ENCODE measurements at regions not wholly inside any gene's neighbourhood (a gene's known extent, or its start where the extent isn't known, plus 50 kb on each side); places are given as distances from the start of the nearest gene placed in this dataset.

GRCh38 chr6:40755046-40755681 is 168.0 kb upstream of the LRFN2 start:
- Histone ChIP-seq H3K4me1 (ENCODE audit: insufficient read depth, low read length) (peaks cover 17% of the 10 kb centered on the region), H3K36me3 (ENCODE audit: insufficient read depth, low read length) (no peaks in the 10 kb centered on the region), H2AFZ (ENCODE audit: low read depth, low read length) (peak overlapping the region; percentile 48), H3K9me3 (ENCODE audit: insufficient read depth, low read depth, low read length) (no peaks in the 10 kb centered on the region), H3K79me2 (ENCODE audit: insufficient read depth, low read length) (no peaks in the 10 kb centered on the region), H3K4me3 (ENCODE audit: insufficient read depth, low read depth, low read length) (peak overlapping the region; percentile 35), H4K20me1 (ENCODE audit: insufficient read depth, low read length) (no peaks in the 10 kb centered on the region), H3K4me2 (ENCODE audit: low read length) (peak overlapping the region; percentile 88), H3K27me3 (ENCODE audit: insufficient read depth, low read length) (no peaks in the 10 kb centered on the region), H3K9ac (ENCODE audit: low read length) (peak overlapping the region; percentile 53), H3K27ac (ENCODE audit: low read depth, low read length) (peak overlapping the region; percentile 54)
- DNase-seq (ENCODE audit: low read depth): peak; percentile 58
- Mint-ChIP-seq H3K4me1 (ENCODE audit: low read depth, unreplicated experiment) (peaks cover 12% of the 10 kb centered on the region), H3K9me3 (ENCODE audit: unreplicated experiment) (no peaks in the 10 kb centered on the region), H3K36me3 (ENCODE audit: low read depth, unreplicated experiment) (no peaks in the 10 kb centered on the region), H3K27me3 (ENCODE audit: low read depth, unreplicated experiment) (peaks cover 26% of the 10 kb centered on the region), H3K27ac (ENCODE audit: unreplicated experiment) (peak overlapping the region; percentile 1), H3K4me3 (ENCODE audit: unreplicated experiment) (no peak overlapping the region)
- peak; percentile 73 for FAIRE-seq
- TF ChIP-seq, protein P1, sequence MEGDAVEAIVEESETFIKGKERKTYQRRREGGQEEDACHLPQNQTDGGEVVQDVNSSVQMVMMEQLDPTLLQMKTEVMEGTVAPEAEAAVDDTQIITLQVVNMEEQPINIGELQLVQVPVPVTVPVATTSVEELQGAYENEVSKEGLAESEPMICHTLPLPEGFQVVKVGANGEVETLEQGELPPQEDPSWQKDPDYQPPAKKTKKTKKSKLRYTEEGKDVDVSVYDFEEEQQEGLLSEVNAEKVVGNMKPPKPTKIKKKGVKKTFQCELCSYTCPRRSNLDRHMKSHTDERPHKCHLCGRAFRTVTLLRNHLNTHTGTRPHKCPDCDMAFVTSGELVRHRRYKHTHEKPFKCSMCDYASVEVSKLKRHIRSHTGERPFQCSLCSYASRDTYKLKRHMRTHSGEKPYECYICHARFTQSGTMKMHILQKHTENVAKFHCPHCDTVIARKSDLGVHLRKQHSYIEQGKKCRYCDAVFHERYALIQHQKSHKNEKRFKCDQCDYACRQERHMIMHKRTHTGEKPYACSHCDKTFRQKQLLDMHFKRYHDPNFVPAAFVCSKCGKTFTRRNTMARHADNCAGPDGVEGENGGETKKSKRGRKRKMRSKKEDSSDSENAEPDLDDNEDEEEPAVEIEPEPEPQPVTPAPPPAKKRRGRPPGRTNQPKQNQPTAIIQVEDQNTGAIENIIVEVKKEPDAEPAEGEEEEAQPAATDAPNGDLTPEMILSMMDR (IDR thresholded peaks at IDR 0.05; ENCODE audit: insufficient read depth, low read depth, low read length): no peak
- no peak for TF ChIP-seq EZH2 (IDR thresholded peaks at IDR 0.05; ENCODE audit: insufficient read depth, low read length)

- H3K9ac ChIP-seq (ENCODE audit: low read length): no peak overlapping the region
- no peak for DNase-seq (ENCODE audit: low read depth)
Observed at GRCh38 chr6:40754461-40755045, 167.4 kb upstream of the LRFN2 start.

More at GRCh38 chr6:40754461-40755045, 167.4 kb upstream of the LRFN2 start:
- Mint-ChIP-seq H3K4me1 (ENCODE audit: low read depth, unreplicated experiment) (peaks cover 12% of the 10 kb centered on the region), H3K36me3 (ENCODE audit: low read depth, unreplicated experiment) (no peaks in the 10 kb centered on the region), H3K27ac (ENCODE audit: unreplicated experiment) (no peak overlapping the region), H3K9me3 (ENCODE audit: unreplicated experiment) (no peaks in the 10 kb centered on the region), H3K4me3 (ENCODE audit: unreplicated experiment) (no peak overlapping the region), H3K27me3 (ENCODE audit: low read depth, unreplicated experiment) (peaks cover 28% of the 10 kb centered on the region)
- Histone ChIP-seq H3K27me3 (ENCODE audit: insufficient read depth, low read length) (no peaks in the 10 kb centered on the region), H3K4me3 (ENCODE audit: insufficient read depth, low read depth, low read length) (no peak overlapping the region), H3K27ac (ENCODE audit: low read depth, low read length) (no peak overlapping the region), H3K4me1 (ENCODE audit: insufficient read depth, low read length) (peaks cover 17% of the 10 kb centered on the region), H4K20me1 (ENCODE audit: insufficient read depth, low read length) (no peaks in the 10 kb centered on the region), H3K79me2 (ENCODE audit: insufficient read depth, low read length) (no peaks in the 10 kb centered on the region), H3K4me2 (ENCODE audit: low read length) (peak overlapping the region; percentile 88), H3K36me3 (ENCODE audit: insufficient read depth, low read length) (no peaks in the 10 kb centered on the region), H2AFZ (ENCODE audit: low read depth, low read length) (peak overlapping the region; percentile 48), H3K9me3 (ENCODE audit: insufficient read depth, low read depth, low read length) (no peaks in the 10 kb centered on the region)
- no peak for FAIRE-seq
- TF ChIP-seq, protein P1 (IDR thresholded peaks at IDR 0.05; ENCODE audit: insufficient read depth, low read depth, low read length): no peak
- TF ChIP-seq EZH2 (IDR thresholded peaks at IDR 0.05; ENCODE audit: insufficient read depth, low read length): no peak

Measured in astrocyte (in vitro differentiated cells and primary cell).